Transverse colon (tissue), 3 donors: ENCODE measurements at regions not wholly inside any gene's neighbourhood (a gene's known extent, or its start where the extent isn't known, plus 50 kb on each side); places are given as distances from the start of the nearest gene placed in this dataset.

Source experiments
- POLR2A ChIP-seq: fragments of 450-650 bp; IDR thresholded peaks from one replicate; pipeline ENCODE4 v1.6.1; 2016; ENCODE audit warnings: antibody characterized with exemption, mild to moderate bottlenecking, moderate library complexity
- TF ChIP-seq, protein P1 (sequence below), 5 experiments: fragments of 200-600 bp in 3 of 5; fragments of 450-650 bp in 2 of 5; sonication (generic) in 3 of 5; IDR thresholded peaks; 1 replicate in 2 of 5; 2 replicates in 3 of 5; pipeline ENCODE4 v1.5.1; 2016 to 2017; ENCODE audit warnings: antibody characterized with exemption in 5 of 5, inconsistent platforms in 3 of 5, mild to moderate bottlenecking in 2 of 5, moderate library complexity in 1 of 5

- TF ChIP-seq, protein P1, sequence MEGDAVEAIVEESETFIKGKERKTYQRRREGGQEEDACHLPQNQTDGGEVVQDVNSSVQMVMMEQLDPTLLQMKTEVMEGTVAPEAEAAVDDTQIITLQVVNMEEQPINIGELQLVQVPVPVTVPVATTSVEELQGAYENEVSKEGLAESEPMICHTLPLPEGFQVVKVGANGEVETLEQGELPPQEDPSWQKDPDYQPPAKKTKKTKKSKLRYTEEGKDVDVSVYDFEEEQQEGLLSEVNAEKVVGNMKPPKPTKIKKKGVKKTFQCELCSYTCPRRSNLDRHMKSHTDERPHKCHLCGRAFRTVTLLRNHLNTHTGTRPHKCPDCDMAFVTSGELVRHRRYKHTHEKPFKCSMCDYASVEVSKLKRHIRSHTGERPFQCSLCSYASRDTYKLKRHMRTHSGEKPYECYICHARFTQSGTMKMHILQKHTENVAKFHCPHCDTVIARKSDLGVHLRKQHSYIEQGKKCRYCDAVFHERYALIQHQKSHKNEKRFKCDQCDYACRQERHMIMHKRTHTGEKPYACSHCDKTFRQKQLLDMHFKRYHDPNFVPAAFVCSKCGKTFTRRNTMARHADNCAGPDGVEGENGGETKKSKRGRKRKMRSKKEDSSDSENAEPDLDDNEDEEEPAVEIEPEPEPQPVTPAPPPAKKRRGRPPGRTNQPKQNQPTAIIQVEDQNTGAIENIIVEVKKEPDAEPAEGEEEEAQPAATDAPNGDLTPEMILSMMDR (IDR thresholded peaks at IDR 0.05), result no peak
- no peak for TF ChIP-seq POLR2A
Measured at GRCh38 chr3:157614896-157615295, 111.7 kb upstream of the VEPH1 start.
